SK-N-SH (cell line): ENCODE measurements at regions not wholly inside any gene's neighbourhood (a gene's known extent, or its start where the extent isn't known, plus 50 kb on each side); places are given as distances from the start of the nearest gene placed in this dataset.

Experiments used
- CTCF ChIA-PET: fragments of 300-600, 350-600 bp; formaldehyde crosslinking; extraction: SDS; loops from one replicate; lab custom pipeline; 2021; lab: Yijun Ruan, JAX
- POLR2A ChIA-PET: fragments of 350-600 bp; sonication (Branson Sonifier 250); formaldehyde crosslinking; extraction: SDS; loops from one replicate; lab custom pipeline; 2020; ENCODE audit warnings: antibody characterized with exemption, inconsistent platforms; lab: Yijun Ruan, JAX
- DNase-seq: peaks from one replicate; pipeline ENCODE4 v3.0.0; 2012
- H2AFZ ChIP-seq: fragments of 200-600 bp; sonication (generic); 2 replicates; pipeline ENCODE4 v1.8.1; 2016; ENCODE audit warnings: antibody characterized with exemption, mild to moderate bottlenecking, low read depth
- H3F3A ChIP-seq: fragments of 200-600 bp; sonication (generic); replicated peaks from 2 replicates; pipeline ENCODE3; 2016; ENCODE audit warnings: antibody characterized with exemption, mild to moderate bottlenecking; ENCODE audit not compliant: insufficient read depth
- H3K27ac ChIP-seq, 2 experiments: fragments of 200-500 bp in 1 of 2; fragments of 200-600 bp in 1 of 2; sonication (Bioruptor generic) in 1 of 2; sonication (generic), shearing (Covaris generic) in 1 of 2; 2 replicates each; pipeline versions ENCODE4 v1.5.1 to v1.6.1; 2014 to 2016; ENCODE audit warnings: low read depth in 2 of 2, inconsistent platforms in 1 of 2, low read length in 1 of 2, mild to moderate bottlenecking in 1 of 2, mixed read lengths in 1 of 2
- H3K27me3 ChIP-seq: fragments of 200-600 bp; sonication (generic), shearing (Covaris generic); 2 replicates; pipeline ENCODE4 v1.6.1; 2016; ENCODE audit warnings: mixed run types; ENCODE audit not compliant: insufficient read depth
- H3K36me3 ChIP-seq, 2 experiments: fragments of 200-500 bp in 1 of 2; fragments of 200-600 bp in 1 of 2; sonication (Bioruptor generic) in 1 of 2; sonication (generic) in 1 of 2; replicated peaks in 1 of 2; 2 replicates each; pipeline versions ENCODE3 to v1.5.1; 2014 to 2016; ENCODE audit warnings: low read length in 1 of 2, mild to moderate bottlenecking in 1 of 2; ENCODE audit not compliant: insufficient read depth in 2 of 2, control insufficient read depth in 1 of 2
- H3K4me1 ChIP-seq, 2 experiments: fragments of 200-500 bp in 1 of 2; fragments of 200-600 bp in 1 of 2; sonication (Bioruptor generic) in 1 of 2; sonication (generic), shearing (Covaris generic) in 1 of 2; 2 replicates each; pipeline versions ENCODE4 v1.5.1 to v1.6.1; 2014 to 2016; ENCODE audit warnings: low read depth in 1 of 2, low read length in 1 of 2, mixed run types in 1 of 2; ENCODE audit not compliant: insufficient read depth in 2 of 2, control insufficient read depth in 1 of 2
- H3K4me2 ChIP-seq: fragments of 200-600 bp; sonication (generic), shearing (Covaris generic); 2 replicates; pipeline ENCODE4 v1.6.1; 2017; ENCODE audit warnings: mixed run types
- H3K4me3 ChIP-seq, 2 experiments: fragments of 200-500 bp in 1 of 2; fragments of 200-600 bp in 1 of 2; sonication (Bioruptor generic) in 1 of 2; sonication (generic), shearing (Covaris generic) in 1 of 2; 2 replicates each; pipeline versions ENCODE4 v1.5.1 to v1.8.1; 2014 to 2016; ENCODE audit warnings: low read depth in 2 of 2, inconsistent platforms in 1 of 2, low read length in 1 of 2, mild to moderate bottlenecking in 1 of 2, mixed read lengths in 1 of 2, moderate library complexity in 1 of 2
- H3K79me2 ChIP-seq: fragments of 200-600 bp; sonication (generic); 2 replicates; pipeline ENCODE4 v1.8.1; 2017; ENCODE audit warnings: mild to moderate bottlenecking; ENCODE audit not compliant: insufficient read depth
- H3K9ac ChIP-seq: fragments of 200-600 bp; sonication (generic); 2 replicates; pipeline ENCODE4 v1.6.1; 2017; ENCODE audit warnings: mixed run types
- H3K9me2 ChIP-seq: fragments of 200-600 bp; sonication (generic); 2 replicates; pipeline ENCODE4 v1.6.1; 2017; ENCODE audit warnings: mixed run types
- H3K9me3 ChIP-seq: fragments of 200-600 bp; sonication (generic); 2 replicates; pipeline ENCODE4 v1.6.1; 2017; ENCODE audit warnings: mixed run types, mild to moderate bottlenecking, moderate library complexity
- H4K20me1 ChIP-seq: fragments of 200-600 bp; sonication (generic); 2 replicates; pipeline ENCODE4 v1.6.1; 2017; ENCODE audit warnings: mild to moderate bottlenecking, mixed run types; ENCODE audit not compliant: insufficient read depth
- CHD2 ChIP-seq: fragments of 150-350 bp; IDR thresholded peaks from 2 replicates; pipeline ENCODE4 v1.6.1; 2018; ENCODE audit warnings: low read length; ENCODE audit not compliant: partially characterized antibody
- ELF1 ChIP-seq: IDR thresholded peaks from 2 replicates; pipeline ENCODE4 v1.4.0; 2012
- EP300 ChIP-seq, 2 experiments: IDR thresholded peaks; 2 replicates each; pipeline versions ENCODE4 v1.4.0 to v1.6.1; 2012; ENCODE audit warnings: borderline replicate concordance in 1 of 2, low read depth in 1 of 2, low read length in 1 of 2
- EZH2phosphoT487 ChIP-seq: fragments of 200-600 bp; sonication (generic); IDR thresholded peaks from 2 replicates; pipeline ENCODE4 v1.6.1; 2017; ENCODE audit warnings: low read depth, mixed run types, mild to moderate bottlenecking, antibody characterized with exemption, moderate library complexity, borderline replicate concordance
- FOXJ3 ChIP-seq: sonication (generic); formaldehyde crosslinking; IDR thresholded peaks from 2 replicates; pipeline ENCODE4 v1.5.1; 2020; ENCODE audit warnings: mild to moderate bottlenecking, missing genetic modification reagents
- FOXM1 ChIP-seq: IDR thresholded peaks from 2 replicates; pipeline ENCODE4 v1.4.0; 2012; ENCODE audit warnings: low read depth, mild to moderate bottlenecking
- GATA2 ChIP-seq: sonication (generic); formaldehyde crosslinking; IDR thresholded peaks from 2 replicates; pipeline ENCODE4 v1.5.0; 2020; ENCODE audit warnings: mild to moderate bottlenecking, missing genetic modification reagents
- MAX ChIP-seq: IDR thresholded peaks from 2 replicates; pipeline ENCODE4 v1.4.0; 2012; ENCODE audit warnings: low read depth
- NRF1 ChIP-seq: IDR thresholded peaks from 2 replicates; pipeline ENCODE4 v1.6.1; 2012; ENCODE audit warnings: low read depth, mild to moderate bottlenecking, low read length
- RCOR1 ChIP-seq: fragments of 150-350 bp; IDR thresholded peaks from 2 replicates; pipeline ENCODE4 v1.6.1; 2017; ENCODE audit warnings: antibody characterized with exemption, low read length
- REST ChIP-seq: IDR thresholded peaks from 2 replicates; pipeline ENCODE4 v1.6.1; 2012; ENCODE audit warnings: mild to moderate bottlenecking, low read depth, low read length, moderate library complexity
- RFX5 ChIP-seq: IDR thresholded peaks from 2 replicates; pipeline ENCODE4 v1.6.1; 2012; ENCODE audit warnings: mild to moderate bottlenecking, improper control_type of control experiment, low read length
- SMC3 ChIP-seq: IDR thresholded peaks from 2 replicates; pipeline ENCODE4 v1.6.1; 2012; ENCODE audit warnings: low read depth, low read length, improper control_type of control experiment
- TCF12 ChIP-seq: IDR thresholded peaks from 2 replicates; pipeline ENCODE4 v1.4.0; 2012
- TEAD4 ChIP-seq: IDR thresholded peaks from 2 replicates; pipeline ENCODE4 v1.4.0; 2012; ENCODE audit warnings: mild to moderate bottlenecking, borderline replicate concordance; ENCODE audit not compliant: insufficient read depth
- USF1 ChIP-seq: IDR thresholded peaks from 2 replicates; pipeline ENCODE4 v1.4.0; 2012; ENCODE audit warnings: low read depth, borderline replicate concordance
- ZBTB33 ChIP-seq: IDR thresholded peaks from 2 replicates; pipeline ENCODE4 v1.4.0; 2012; ENCODE audit warnings: low read depth, borderline replicate concordance
- WGBS: methylation state at CpG from one replicate; pipeline ENCODE4 v1.1.6; 2017; ENCODE audit warnings: low lambda C conversion rate; 5-methylcytosine and 5-hydroxymethylcytosine counted together
- TF ChIP-seq, protein P1 (sequence below): fragments of 150-350 bp; IDR thresholded peaks from 2 replicates; pipeline ENCODE4 v1.6.1; 2017; ENCODE audit warnings: antibody characterized with exemption, low read length, low read depth, borderline replicate concordance
- TF ChIP-seq, protein P2 (sequence below): IDR thresholded peaks from 2 replicates; pipeline ENCODE4; 2012

- ChIA-PET POLR2A (no interaction called here), CTCF (interaction anchor here (1.2 kb wide), 1 partner anchor 7 kb away, joined by 3 read pairs; no protein-coding TSS in a partner anchor)
- 89% methylated on average over 3 of the region's 3 CpGs for WGBS
These were observed 152.6 kb upstream of the SGK1 start for GRCh38 chr6:134470457-134470975.

More at GRCh38 chr6:134470457-134470975, 152.6 kb upstream of the SGK1 start:
- Histone ChIP-seq H3K9ac (no peak overlapping the region), H3F3A (peaks cover 5% of the 10 kb centered on the region), H3K27me3 (no peaks in the 10 kb centered on the region), H3K4me2 (no peak overlapping the region), H3K27ac (no peak overlapping the region), H3K36me3 (no peaks in the 10 kb centered on the region), H3K4me1 (peaks cover 0 to 6% of the 10 kb centered on the region in 2 experiments; a peak in 3 of 4 replicates), H3K4me3 (no peak overlapping the region), H4K20me1 (no peaks in the 10 kb centered on the region), H2AFZ (no peak overlapping the region), H3K9me2 (no peaks in the 10 kb centered on the region), H3K79me2 (no peaks in the 10 kb centered on the region), H3K9me3 (no peaks in the 10 kb centered on the region)
- no peak for DNase-seq
- TF ChIP-seq REST (no peak), FOXM1 (no peak), ZBTB33 (no peak), EZH2phosphoT487 (no peak), MAX (no peak), EP300 (IDR thresholded peaks at IDR 0.05; ENCODE audit: borderline replicate concordance in 1 of 2, low read depth in 1 of 2, low read length in 1 of 2) (no peak), TEAD4 (no peak), FOXJ3 (CRISPR knock-in tag) (no peak), CHD2 (no peak), TCF12 (no peak), RCOR1 (no peak), ELF1 (no peak), GATA2 (no peak), USF1 (no peak), RFX5 (no peak), SMC3 (no peak), NRF1 (no peak)
- TF ChIP-seq, protein P1, sequence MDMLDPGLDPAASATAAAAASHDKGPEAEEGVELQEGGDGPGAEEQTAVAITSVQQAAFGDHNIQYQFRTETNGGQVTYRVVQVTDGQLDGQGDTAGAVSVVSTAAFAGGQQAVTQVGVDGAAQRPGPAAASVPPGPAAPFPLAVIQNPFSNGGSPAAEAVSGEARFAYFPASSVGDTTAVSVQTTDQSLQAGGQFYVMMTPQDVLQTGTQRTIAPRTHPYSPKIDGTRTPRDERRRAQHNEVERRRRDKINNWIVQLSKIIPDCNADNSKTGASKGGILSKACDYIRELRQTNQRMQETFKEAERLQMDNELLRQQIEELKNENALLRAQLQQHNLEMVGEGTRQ = no peak
- TF ChIP-seq, protein P2, sequence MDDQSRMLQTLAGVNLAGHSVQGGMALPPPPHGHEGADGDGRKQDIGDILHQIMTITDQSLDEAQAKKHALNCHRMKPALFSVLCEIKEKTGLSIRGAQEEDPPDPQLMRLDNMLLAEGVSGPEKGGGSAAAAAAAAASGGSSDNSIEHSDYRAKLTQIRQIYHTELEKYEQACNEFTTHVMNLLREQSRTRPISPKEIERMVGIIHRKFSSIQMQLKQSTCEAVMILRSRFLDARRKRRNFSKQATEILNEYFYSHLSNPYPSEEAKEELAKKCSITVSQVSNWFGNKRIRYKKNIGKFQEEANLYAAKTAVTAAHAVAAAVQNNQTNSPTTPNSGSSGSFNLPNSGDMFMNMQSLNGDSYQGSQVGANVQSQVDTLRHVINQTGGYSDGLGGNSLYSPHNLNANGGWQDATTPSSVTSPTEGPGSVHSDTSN = no peak
